C1 segment of cervical spinal cord (tissue), 14 donors: ENCODE measurements at regions not wholly inside any gene's neighbourhood (a gene's known extent, or its start where the extent isn't known, plus 50 kb on each side); places are given as distances from the start of the nearest gene placed in this dataset.

Source experiments
- DNase-seq, 14 donors: peaks; one replicate each; lab custom pipeline; 2025; lab: John Stamatoyannopoulos, UW

GRCh38 chr1:80447526-80447925 is 1353.2 kb upstream of the ADGRL2 start:
- DNase-seq, result no peak

- no peak for DNase-seq
These were observed 1355.7 kb upstream of the ADGRL2 start for GRCh38 chr1:80445033-80445432.

- no peak for DNase-seq
These were observed 1356.6 kb upstream of the ADGRL2 start for GRCh38 chr1:80444171-80444570.

GRCh38 chr1:80441664-80442063 is 1359.1 kb upstream of the ADGRL2 start:
- DNase-seq, result no peak

- DNase-seq, result no peak
These were observed 1363.9 kb upstream of the ADGRL2 start for GRCh38 chr1:80436851-80437250.

- no peak for DNase-seq
These were observed 1372.9 kb upstream of the ADGRL2 start for GRCh38 chr1:80427881-80428280.

- DNase-seq, result no peak
These were observed 1376.5 kb upstream of the ADGRL2 start for GRCh38 chr1:80424249-80424648.

GRCh38 chr1:80418134-80418533 is 1382.6 kb upstream of the ADGRL2 start:
- DNase-seq, result no peak

GRCh38 chr1:80417671-80418070 is 1383.1 kb upstream of the ADGRL2 start:
- no peak for DNase-seq

GRCh38 chr1:80413969-80414368 is 1386.8 kb upstream of the ADGRL2 start:
- no peak for DNase-seq

GRCh38 chr1:80410233-80410632 is 1390.5 kb upstream of the ADGRL2 start:
- no peak for DNase-seq

GRCh38 chr1:80403471-80403893 is 1397.0 kb upstream of the ADGRL4 start:
- no peak for DNase-seq

GRCh38 chr1:80402625-80403024 is 1396.1 kb upstream of the ADGRL4 start:
- DNase-seq, result no peak

- DNase-seq, result no peak
These were observed 1395.2 kb upstream of the ADGRL4 start for GRCh38 chr1:80401757-80402156.

- no peak for DNase-seq
These were observed 1386.0 kb upstream of the ADGRL4 start for GRCh38 chr1:80392529-80392928.

GRCh38 chr1:80385650-80386049 is 1379.1 kb upstream of the ADGRL4 start:
- DNase-seq, result no peak

- no peak for DNase-seq
These were observed 1378.4 kb upstream of the ADGRL4 start for GRCh38 chr1:80384959-80385358.

GRCh38 chr1:80384083-80384830 is 1377.7 kb upstream of the ADGRL4 start:
- no peak for DNase-seq

GRCh38 chr1:80375662-80376061 is 1369.1 kb upstream of the ADGRL4 start:
- no peak for DNase-seq

- DNase-seq, result no peak
These were observed 1368.6 kb upstream of the ADGRL4 start for GRCh38 chr1:80375109-80375508.

- no peak for DNase-seq
These were observed 1363.2 kb upstream of the ADGRL4 start for GRCh38 chr1:80369780-80370179.

- no peak for DNase-seq
These were observed 1360.5 kb upstream of the ADGRL4 start for GRCh38 chr1:80367058-80367457.

- DNase-seq, result no peak
These were observed 1359.0 kb upstream of the ADGRL4 start for GRCh38 chr1:80365359-80366021.
